HL-60 (cell line): ENCODE measurements at regions not wholly inside any gene's neighbourhood (a gene's known extent, or its start where the extent isn't known, plus 50 kb on each side); places are given as distances from the start of the nearest gene placed in this dataset.

Source experiments
- DNase-seq, 2 experiments: peaks; one replicate each; pipeline ENCODE4 v3.0.0-alpha.2; 2010 to 2020; ENCODE audit warnings: low read depth in 1 of 2, low spot score in 1 of 2
- H3K27ac ChIP-seq: fragments of 250-450 bp; sonication (Bioruptor Pico); replicated peaks from 2 replicates; pipeline ENCODE4 v1.5.1; 2020; ENCODE audit warnings: mild to moderate bottlenecking, moderate library complexity
- H3K27me3 ChIP-seq: fragments of 250-450 bp; sonication (Bioruptor Pico); 2 replicates; pipeline ENCODE4 v1.5.1; 2021; ENCODE audit warnings: mild to moderate bottlenecking, moderate library complexity; ENCODE audit not compliant: insufficient read depth, poor library complexity, severe bottlenecking
- H3K4me3 ChIP-seq: replicated peaks from 2 replicates; pipeline ENCODE4 v1.5.1; 2011; ENCODE audit warnings: mild to moderate bottlenecking, control low read depth, low read length; ENCODE audit not compliant: insufficient read depth
- GABPA ChIP-seq: IDR thresholded peaks from 2 replicates; pipeline ENCODE4 v1.6.1; 2012; ENCODE audit warnings: low read depth
- POLR2AphosphoS5 ChIP-seq: IDR thresholded peaks from 2 replicates; pipeline ENCODE4 v1.6.1; 2012; ENCODE audit warnings: low read depth
- SPI1 ChIP-seq: IDR thresholded peaks from 2 replicates; pipeline ENCODE4 v1.6.1; 2012; ENCODE audit warnings: low read depth, mild to moderate bottlenecking, borderline replicate concordance
- TF ChIP-seq, protein P1 (sequence below): IDR thresholded peaks from one replicate; pipeline ENCODE4 v1.5.1; 2011; ENCODE audit warnings: low read length, control low read depth, inconsistent platforms; ENCODE audit not compliant: insufficient read depth
- TF ChIP-seq, protein P2 (sequence below): IDR thresholded peaks from 2 replicates; pipeline ENCODE4 v1.6.1; 2012; ENCODE audit warnings: low read depth; ENCODE audit not compliant: insufficient replicate concordance

DNA sequence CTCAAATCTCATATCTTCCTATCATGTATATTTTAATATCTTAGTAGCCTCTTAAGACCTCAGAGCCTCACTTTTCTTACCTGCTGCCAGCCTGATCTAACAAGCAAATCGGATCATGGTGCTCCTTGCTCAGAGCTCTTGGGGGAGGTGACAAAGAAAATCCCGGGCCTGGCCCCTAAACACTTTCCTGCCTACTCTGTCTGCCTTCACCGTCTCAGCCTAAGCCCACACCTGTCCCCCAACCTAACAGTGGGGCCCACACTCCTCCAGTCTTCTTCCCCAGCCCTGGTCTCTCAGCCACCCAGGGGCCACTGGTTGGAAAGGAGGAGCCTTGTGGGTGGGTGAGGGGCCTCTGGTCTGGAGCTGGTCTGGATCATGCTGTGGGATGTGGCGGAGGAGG lies 207.3 kb downstream of the HAUS1 start:
- H3K27me3 ChIP-seq = no peaks in the 10 kb centered on the region
- no peak overlapping the region for H3K4me3 ChIP-seq
- DNase-seq = no peak
- H3K27ac ChIP-seq = no peak overlapping the region
- TF ChIP-seq POLR2AphosphoS5 (no peak), SPI1 (no peak)
- TF ChIP-seq, protein P1, sequence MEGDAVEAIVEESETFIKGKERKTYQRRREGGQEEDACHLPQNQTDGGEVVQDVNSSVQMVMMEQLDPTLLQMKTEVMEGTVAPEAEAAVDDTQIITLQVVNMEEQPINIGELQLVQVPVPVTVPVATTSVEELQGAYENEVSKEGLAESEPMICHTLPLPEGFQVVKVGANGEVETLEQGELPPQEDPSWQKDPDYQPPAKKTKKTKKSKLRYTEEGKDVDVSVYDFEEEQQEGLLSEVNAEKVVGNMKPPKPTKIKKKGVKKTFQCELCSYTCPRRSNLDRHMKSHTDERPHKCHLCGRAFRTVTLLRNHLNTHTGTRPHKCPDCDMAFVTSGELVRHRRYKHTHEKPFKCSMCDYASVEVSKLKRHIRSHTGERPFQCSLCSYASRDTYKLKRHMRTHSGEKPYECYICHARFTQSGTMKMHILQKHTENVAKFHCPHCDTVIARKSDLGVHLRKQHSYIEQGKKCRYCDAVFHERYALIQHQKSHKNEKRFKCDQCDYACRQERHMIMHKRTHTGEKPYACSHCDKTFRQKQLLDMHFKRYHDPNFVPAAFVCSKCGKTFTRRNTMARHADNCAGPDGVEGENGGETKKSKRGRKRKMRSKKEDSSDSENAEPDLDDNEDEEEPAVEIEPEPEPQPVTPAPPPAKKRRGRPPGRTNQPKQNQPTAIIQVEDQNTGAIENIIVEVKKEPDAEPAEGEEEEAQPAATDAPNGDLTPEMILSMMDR = no peak

DNA sequence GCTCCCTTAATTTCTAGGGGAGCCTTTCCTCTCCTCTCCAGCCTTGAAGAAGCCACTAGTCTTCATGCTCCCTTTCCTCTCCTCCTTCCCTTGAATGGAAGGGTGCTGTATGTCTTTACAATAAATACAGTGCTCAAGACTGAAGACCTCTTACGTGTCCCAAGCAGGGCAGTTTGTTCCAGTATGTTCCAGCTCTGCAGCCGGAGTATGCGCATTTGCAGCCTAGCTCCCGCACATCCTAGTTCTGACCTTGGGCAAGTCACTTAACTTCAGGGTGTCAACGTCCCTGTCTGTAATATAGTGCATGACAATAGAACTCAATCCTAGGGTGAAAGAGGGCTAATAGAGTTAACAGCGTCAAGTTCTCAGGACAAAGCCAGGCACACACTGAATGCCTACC lies 208.0 kb downstream of the HAUS1 start:
- TF ChIP-seq SPI1 (no peak), GABPA (no peak), POLR2AphosphoS5 (no peak)
- TF ChIP-seq, protein P1 = no peak
- TF ChIP-seq, protein P2, sequence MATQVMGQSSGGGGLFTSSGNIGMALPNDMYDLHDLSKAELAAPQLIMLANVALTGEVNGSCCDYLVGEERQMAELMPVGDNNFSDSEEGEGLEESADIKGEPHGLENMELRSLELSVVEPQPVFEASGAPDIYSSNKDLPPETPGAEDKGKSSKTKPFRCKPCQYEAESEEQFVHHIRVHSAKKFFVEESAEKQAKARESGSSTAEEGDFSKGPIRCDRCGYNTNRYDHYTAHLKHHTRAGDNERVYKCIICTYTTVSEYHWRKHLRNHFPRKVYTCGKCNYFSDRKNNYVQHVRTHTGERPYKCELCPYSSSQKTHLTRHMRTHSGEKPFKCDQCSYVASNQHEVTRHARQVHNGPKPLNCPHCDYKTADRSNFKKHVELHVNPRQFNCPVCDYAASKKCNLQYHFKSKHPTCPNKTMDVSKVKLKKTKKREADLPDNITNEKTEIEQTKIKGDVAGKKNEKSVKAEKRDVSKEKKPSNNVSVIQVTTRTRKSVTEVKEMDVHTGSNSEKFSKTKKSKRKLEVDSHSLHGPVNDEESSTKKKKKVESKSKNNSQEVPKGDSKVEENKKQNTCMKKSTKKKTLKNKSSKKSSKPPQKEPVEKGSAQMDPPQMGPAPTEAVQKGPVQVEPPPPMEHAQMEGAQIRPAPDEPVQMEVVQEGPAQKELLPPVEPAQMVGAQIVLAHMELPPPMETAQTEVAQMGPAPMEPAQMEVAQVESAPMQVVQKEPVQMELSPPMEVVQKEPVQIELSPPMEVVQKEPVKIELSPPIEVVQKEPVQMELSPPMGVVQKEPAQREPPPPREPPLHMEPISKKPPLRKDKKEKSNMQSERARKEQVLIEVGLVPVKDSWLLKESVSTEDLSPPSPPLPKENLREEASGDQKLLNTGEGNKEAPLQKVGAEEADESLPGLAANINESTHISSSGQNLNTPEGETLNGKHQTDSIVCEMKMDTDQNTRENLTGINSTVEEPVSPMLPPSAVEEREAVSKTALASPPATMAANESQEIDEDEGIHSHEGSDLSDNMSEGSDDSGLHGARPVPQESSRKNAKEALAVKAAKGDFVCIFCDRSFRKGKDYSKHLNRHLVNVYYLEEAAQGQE = no peak
- no peak overlapping the region for H3K4me3 ChIP-seq
- no peak for DNase-seq
- no peak overlapping the region for H3K27ac ChIP-seq
- no peaks in the 10 kb centered on the region for H3K27me3 ChIP-seq

DNA sequence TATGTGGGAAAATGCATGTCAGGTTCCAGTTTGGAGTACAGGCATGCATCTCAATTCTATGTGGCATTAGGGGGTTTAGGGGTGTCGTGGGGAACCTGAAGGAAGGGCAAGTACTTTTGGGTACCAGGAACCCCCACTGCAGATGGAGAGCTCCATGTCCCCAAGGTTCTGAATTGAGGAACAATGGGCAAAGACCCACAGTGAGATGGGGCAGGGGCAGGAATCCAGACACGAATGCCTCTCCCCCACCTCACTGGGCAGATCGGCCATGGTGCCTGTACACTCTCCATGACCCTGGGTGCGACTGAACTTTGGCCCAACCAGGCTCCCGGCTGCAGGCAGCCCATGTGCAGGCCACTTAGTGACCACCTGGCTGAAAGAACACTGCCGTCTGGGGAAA lies 209.3 kb downstream of the HAUS1 start:
- DNase-seq = no peak
- no peak for TF ChIP-seq POLR2AphosphoS5
- TF ChIP-seq, protein P1 = no peak
- no peak for TF ChIP-seq GABPA
- TF ChIP-seq, protein P2 = no peak
- TF ChIP-seq SPI1 = no peak
- Histone ChIP-seq H3K27ac (no peak overlapping the region), H3K4me3 (no peak overlapping the region), H3K27me3 (no peaks in the 10 kb centered on the region)

DNA sequence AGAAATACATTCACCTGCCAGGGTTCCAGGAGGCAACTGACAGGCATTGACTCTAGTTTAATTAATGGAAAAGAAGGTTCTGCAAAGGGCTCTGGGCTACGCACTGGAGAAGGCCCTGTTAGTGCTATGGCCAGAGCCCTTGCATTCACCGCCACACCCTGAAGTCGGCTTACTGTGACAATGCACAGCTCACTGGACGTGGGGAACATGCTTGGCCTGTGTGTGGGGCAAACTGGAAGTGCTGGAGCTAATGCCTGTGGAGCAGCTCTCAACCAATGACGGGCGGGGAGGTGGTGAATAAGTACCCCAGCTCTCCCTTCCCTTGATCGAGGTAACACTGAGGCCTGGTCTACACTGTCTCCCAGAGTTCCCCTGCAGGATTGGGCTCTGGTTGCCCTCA lies 209.8 kb downstream of the HAUS1 start:
- no peaks in the 10 kb centered on the region for H3K27me3 ChIP-seq
- no peak for DNase-seq
- TF ChIP-seq GABPA = no peak
- TF ChIP-seq, protein P1 = no peak
- TF ChIP-seq, protein P2 = no peak
- no peak for TF ChIP-seq SPI1
- TF ChIP-seq POLR2AphosphoS5 = no peak
- no peak overlapping the region for H3K4me3 ChIP-seq
- no peak overlapping the region for H3K27ac ChIP-seq
